ENCODE measurements at regions not wholly inside any gene's neighbourhood (a gene's known extent, or its start where the extent isn't known, plus 50 kb on each side); places are given as distances from the start of the nearest gene placed in this dataset.

GRCh38 chr16:26818393-26818792 is 248.3 kb upstream of the C16orf82 start:
- TF ChIP-seq, protein P1, sequence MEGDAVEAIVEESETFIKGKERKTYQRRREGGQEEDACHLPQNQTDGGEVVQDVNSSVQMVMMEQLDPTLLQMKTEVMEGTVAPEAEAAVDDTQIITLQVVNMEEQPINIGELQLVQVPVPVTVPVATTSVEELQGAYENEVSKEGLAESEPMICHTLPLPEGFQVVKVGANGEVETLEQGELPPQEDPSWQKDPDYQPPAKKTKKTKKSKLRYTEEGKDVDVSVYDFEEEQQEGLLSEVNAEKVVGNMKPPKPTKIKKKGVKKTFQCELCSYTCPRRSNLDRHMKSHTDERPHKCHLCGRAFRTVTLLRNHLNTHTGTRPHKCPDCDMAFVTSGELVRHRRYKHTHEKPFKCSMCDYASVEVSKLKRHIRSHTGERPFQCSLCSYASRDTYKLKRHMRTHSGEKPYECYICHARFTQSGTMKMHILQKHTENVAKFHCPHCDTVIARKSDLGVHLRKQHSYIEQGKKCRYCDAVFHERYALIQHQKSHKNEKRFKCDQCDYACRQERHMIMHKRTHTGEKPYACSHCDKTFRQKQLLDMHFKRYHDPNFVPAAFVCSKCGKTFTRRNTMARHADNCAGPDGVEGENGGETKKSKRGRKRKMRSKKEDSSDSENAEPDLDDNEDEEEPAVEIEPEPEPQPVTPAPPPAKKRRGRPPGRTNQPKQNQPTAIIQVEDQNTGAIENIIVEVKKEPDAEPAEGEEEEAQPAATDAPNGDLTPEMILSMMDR (IDR thresholded peaks at IDR 0.05): no peak
- TF ChIP-seq EP300 (IDR thresholded peaks at IDR 0.05): no peak
- TF ChIP-seq POLR2AphosphoS5 (IDR thresholded peaks at IDR 0.05): no peak

All from upper lobe of left lung (tissue), 4 donors.